C4-2B (cell line): ENCODE measurements at regions not wholly inside any gene's neighbourhood (a gene's known extent, or its start where the extent isn't known, plus 50 kb on each side); places are given as distances from the start of the nearest gene placed in this dataset.
A peak's percentile ranks its signal among the peaks of the same experiment; 100 is the strongest.

Source experiments
- H3K27ac ChIP-seq: fragments of 450-650 bp; 2 replicates; pipeline ENCODE4 v1.5.1; 2017
- CTCF ChIP-seq: fragments of 450-650 bp; conservative IDR thresholded peaks from 2 replicates; pipeline ENCODE4 v1.5.1; 2017; ENCODE audit warnings: mild to moderate bottlenecking
- ZFX ChIP-seq: fragments of 450-650 bp; IDR thresholded peaks from 2 replicates; pipeline ENCODE4 v1.6.1; 2017

GRCh38 chr2:88318071-88318955 is 134.2 kb downstream of the FOXI3 start:
- TF ChIP-seq CTCF = no peak
- no peak for TF ChIP-seq ZFX
- H3K27ac ChIP-seq = no peak overlapping the region

GRCh38 chr2:88310787-88311186 is 140.6 kb downstream of the THNSL2 start:
- no peak overlapping the region for H3K27ac ChIP-seq
- TF ChIP-seq ZFX (no peak), CTCF (no peak)

GRCh38 chr2:88307817-88308216 is 137.7 kb downstream of the THNSL2 start:
- TF ChIP-seq CTCF (peak; percentile 73), ZFX (no peak)
- no peak overlapping the region for H3K27ac ChIP-seq

GRCh38 chr2:88303865-88304264 is 133.7 kb downstream of the THNSL2 start:
- TF ChIP-seq ZFX = no peak
- TF ChIP-seq CTCF = no peak
- H3K27ac ChIP-seq = no peak overlapping the region

GRCh38 chr2:88296247-88296646 is 126.1 kb downstream of the THNSL2 start:
- no peak overlapping the region for H3K27ac ChIP-seq

GRCh38 chr2:88283886-88284592 is 113.9 kb downstream of the THNSL2 start:
- no peak for TF ChIP-seq ZFX
- no peak overlapping the region for H3K27ac ChIP-seq

More at GRCh38 chr2:88296247-88296646, 126.1 kb downstream of the THNSL2 start:
- TF ChIP-seq CTCF (no peak), ZFX (no peak)

GRCh38 chr2:88281302-88282217 is 111.4 kb downstream of the THNSL2 start:
- TF ChIP-seq CTCF = no peak
- no peak for TF ChIP-seq ZFX
- no peak overlapping the region for H3K27ac ChIP-seq
